HG03135 (cell line): ENCODE measurements at regions not wholly inside any gene's neighbourhood (a gene's known extent, or its start where the extent isn't known, plus 50 kb on each side); places are given as distances from the start of the nearest gene placed in this dataset.

ENCODE experiments used
- ATAC-seq: cut with Tn5 transposase; IDR thresholded peaks from one replicate; pipeline ENCODE4 v1.9.1; 2021; ENCODE audit warnings: mild to moderate bottlenecking, moderate library complexity; ENCODE audit not compliant: unreplicated experiment

GRCh38 chr4:132245319-132245718 lies 903.8 kb upstream of the PCDH10 start:
- ATAC-seq, result no peak

GRCh38 chr4:132264176-132264575 lies 884.9 kb upstream of the PCDH10 start:
- no peak for ATAC-seq

GRCh38 chr4:132266374-132266773 lies 882.7 kb upstream of the PCDH10 start:
- no peak for ATAC-seq

GRCh38 chr4:132267321-132267720 lies 881.8 kb upstream of the PCDH10 start:
- no peak for ATAC-seq

- ATAC-seq, result no peak
Observed at GRCh38 chr4:132269303-132269990, 879.6 kb upstream of the PCDH10 start.

- no peak for ATAC-seq
Observed at GRCh38 chr4:132275583-132276121, 873.4 kb upstream of the PCDH10 start.

GRCh38 chr4:132276185-132276584 lies 872.9 kb upstream of the PCDH10 start:
- ATAC-seq, result no peak

- ATAC-seq, result no peak
Observed at GRCh38 chr4:132276989-132277388, 872.1 kb upstream of the PCDH10 start.

- ATAC-seq, result no peak
Observed at GRCh38 chr4:132281733-132282132, 867.4 kb upstream of the PCDH10 start.

GRCh38 chr4:132284910-132285426 lies 864.1 kb upstream of the PCDH10 start:
- ATAC-seq, result no peak

- no peak for ATAC-seq
Observed at GRCh38 chr4:132297346-132297745, 851.7 kb upstream of the PCDH10 start.

- no peak for ATAC-seq
Observed at GRCh38 chr4:132299841-132300240, 849.3 kb upstream of the PCDH10 start.

GRCh38 chr4:132312521-132312920 lies 836.6 kb upstream of the PCDH10 start:
- ATAC-seq, result no peak

- no peak for ATAC-seq
Observed at GRCh38 chr4:132313852-132314251, 835.2 kb upstream of the PCDH10 start.

- no peak for ATAC-seq
Observed at GRCh38 chr4:132316738-132317137, 832.4 kb upstream of the PCDH10 start.

- no peak for ATAC-seq
Observed at GRCh38 chr4:132317923-132318322, 831.2 kb upstream of the PCDH10 start.

- no peak for ATAC-seq
Observed at GRCh38 chr4:132328761-132329160, 820.3 kb upstream of the PCDH10 start.

- ATAC-seq, result no peak
Observed at GRCh38 chr4:132330994-132331393, 818.1 kb upstream of the PCDH10 start.

GRCh38 chr4:132332932-132333723 lies 816.0 kb upstream of the PCDH10 start:
- ATAC-seq, result no peak

- ATAC-seq, result no peak
Observed at GRCh38 chr4:132333724-132334047, 815.4 kb upstream of the PCDH10 start.

GRCh38 chr4:132334081-132334480 lies 815.0 kb upstream of the PCDH10 start:
- no peak for ATAC-seq
